CD4-positive, alpha-beta T cell treated with Interleukin-1 beta for 1 hour (primary cell): ENCODE measurements at regions not wholly inside any gene's neighbourhood (a gene's known extent, or its start where the extent isn't known, plus 50 kb on each side); places are given as distances from the start of the nearest gene placed in this dataset.

Experiments used
- DNase-seq, 2 donors: peaks; one replicate each; pipeline ENCODE4 v3.0.0-alpha.2; 2020 to 2022

- no peak for DNase-seq
Observed at GRCh38 chr1:91092503-91092902, 70.7 kb upstream of the ZNF644 start.

- DNase-seq: no peak
Observed at GRCh38 chr1:91091812-91092211, 70.0 kb upstream of the ZNF644 start.

GRCh38 chr1:91080650-91081049, 58.8 kb upstream of the ZNF644 start:
- DNase-seq: no peak

DNA sequence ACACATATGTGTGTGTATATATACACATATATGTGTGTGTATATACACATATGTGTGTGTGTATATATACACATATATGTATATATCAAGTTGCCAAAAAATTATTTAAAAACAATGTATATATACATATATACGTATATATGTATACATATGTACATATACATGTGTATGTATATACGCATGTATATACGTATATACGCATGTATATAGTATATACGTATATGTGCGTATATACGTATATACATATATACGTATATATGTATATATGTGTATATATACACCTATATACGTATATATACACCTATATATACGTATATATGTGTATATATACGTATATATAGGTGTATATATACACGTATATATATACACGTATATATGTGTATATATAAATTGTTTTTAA, 57.0 kb upstream of the ZNF644 start:
- DNase-seq: no peak

GRCh38 chr1:91076834-91077233, 55.0 kb upstream of the ZNF644 start:
- DNase-seq: no peak

- DNase-seq: no peak
Observed at GRCh38 chr1:91075233-91076135, 53.6 kb upstream of the ZNF644 start.

DNA sequence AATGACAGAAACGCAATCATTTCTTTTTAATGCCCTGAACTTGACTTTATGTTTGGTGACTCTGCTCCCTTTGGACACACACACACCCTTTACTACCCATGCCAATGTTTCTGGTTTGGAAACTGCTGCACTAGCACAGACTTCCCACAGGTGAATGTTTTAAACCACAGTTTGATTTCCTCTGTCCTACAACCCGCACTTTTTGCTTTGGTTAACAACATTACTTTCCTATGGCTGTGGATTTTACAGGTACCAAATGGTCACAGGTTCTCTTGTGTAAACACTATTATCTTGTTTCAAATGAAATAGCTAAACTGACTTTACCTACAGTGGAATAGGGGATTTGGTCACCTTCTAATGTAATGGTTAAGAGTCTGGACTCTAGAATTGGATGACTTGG, 51.5 kb upstream of the ZNF644 start:
- DNase-seq: no peak

DNA sequence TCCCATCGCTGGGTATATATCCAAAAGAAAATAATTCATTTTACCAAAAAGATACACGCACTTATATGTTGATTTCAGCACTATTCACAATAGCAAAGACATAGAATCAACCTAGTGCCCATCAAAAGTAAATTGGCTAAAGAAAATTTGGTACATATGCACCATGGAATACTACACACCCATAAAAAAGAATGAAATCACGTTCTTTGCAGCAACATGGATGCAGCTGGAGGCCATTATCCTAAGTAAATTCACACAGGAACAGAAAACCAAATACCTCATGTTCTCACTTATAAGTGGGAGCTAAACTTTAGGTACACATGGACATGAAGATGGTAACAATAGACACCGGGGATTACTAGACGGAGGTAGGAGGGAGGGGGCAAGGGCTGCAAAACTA, 50.0 kb upstream of the ZNF644 start:
- no peak for DNase-seq
